ENCODE measurements at regions not wholly inside any gene's neighbourhood (a gene's known extent, or its start where the extent isn't known, plus 50 kb on each side); places are given as distances from the start of the nearest gene placed in this dataset.

GRCh38 chr22:19641254-19641982, 72.9 kb upstream of the SEPTIN5 start (continued):
- TF ChIP-seq MLX (CRISPR knock-in tag; conservative IDR thresholded peaks at IDR 0.05) (no peak), MAFF (IDR thresholded peaks at IDR 0.05; ENCODE audit: low read length) (no peak), TBP (optimal IDR thresholded peaks at IDR 0.05; ENCODE audit: low read depth, low read length) (peak; percentile 45), ZFP91 (CRISPR knock-in tag; IDR thresholded peaks at IDR 0.05) (no peak), BACH1 (tag; IDR thresholded peaks at IDR 0.05) (no peak), ZNF134 (CRISPR knock-in tag; conservative IDR thresholded peaks at IDR 0.05) (no peak), CBX2 (IDR thresholded peaks at IDR 0.05; ENCODE audit: insufficient read depth, low read length, poor library complexity, severe bottlenecking) (no peak), SAFB (IDR thresholded peaks at IDR 0.05; ENCODE audit: borderline replicate concordance, low read depth, low read length) (no peak), ZBED1 (IDR thresholded peaks at IDR 0.05) (no peak), HDAC8 (tag; IDR thresholded peaks at IDR 0.05) (no peak), NCOA1 (IDR thresholded peaks at IDR 0.05; ENCODE audit: low read depth) (no peak), SRSF9 (IDR thresholded peaks at IDR 0.05; ENCODE audit: borderline replicate concordance, low read depth, low read length) (no peak), SMAD1 (IDR thresholded peaks at IDR 0.05; ENCODE audit: low read depth, low read length, partially characterized antibody) (no peak), ZBTB5 (IDR thresholded peaks at IDR 0.05) (0 out of 2 replicates have a peak, but pooled peaks have one; percentile 34), GATAD2A (IDR thresholded peaks at IDR 0.05) (no peak), ELK1 (CRISPR knock-in tag; IDR thresholded peaks at IDR 0.05) (no peak), PTBP1 (IDR thresholded peaks at IDR 0.05; ENCODE audit: low read depth, low read length) (no peak), TFE3 (CRISPR knock-in tag; IDR thresholded peaks at IDR 0.05) (no peak), NCOA4 (IDR thresholded peaks at IDR 0.05; ENCODE audit: partially characterized antibody) (no peak), POLR2B (IDR thresholded peaks at IDR 0.05; ENCODE audit: low read depth, partially characterized antibody) (peak; percentile 6), COPS2 (conservative IDR thresholded peaks at IDR 0.05) (no peak), STAT5B (CRISPR knock-in tag; IDR thresholded peaks at IDR 0.05) (no peak), BCOR (IDR thresholded peaks at IDR 0.05) (peak; percentile 53; the same call in 1 of the 2 replicates), SIN3B (IDR thresholded peaks at IDR 0.05; ENCODE audit: low read depth) (no peak; the same call in 1 of the 2 replicates)
